Esophagus squamous epithelium (tissue), 4 donors: ENCODE measurements at regions not wholly inside any gene's neighbourhood (a gene's known extent, or its start where the extent isn't known, plus 50 kb on each side); places are given as distances from the start of the nearest gene placed in this dataset.

Experiments
- CTCF ChIP-seq, 6 experiments: fragments of 450-650 bp in 4 of 6; fragments of 200-600 bp in 2 of 6; sonication (generic) in 2 of 6; IDR thresholded peaks; one replicate each; pipeline ENCODE4 v1.5.1; 2016 to 2019; ENCODE audit warnings: antibody characterized with exemption in 6 of 6, mild to moderate bottlenecking in 4 of 6, moderate library complexity in 4 of 6
- POLR2A ChIP-seq, 4 donors: fragments of 450-650 bp; IDR thresholded peaks; one replicate each; pipeline ENCODE4 v1.6.1; 2017; ENCODE audit warnings: antibody characterized with exemption in 4 of 4, mild to moderate bottlenecking in 4 of 4, moderate library complexity in 3 of 4

- TF ChIP-seq POLR2A (IDR thresholded peaks at IDR 0.05) (no peak), CTCF (IDR thresholded peaks at IDR 0.05) (no peak)
These were observed 325.5 kb upstream of the RTL1 start for GRCh38 chr14:101228949-101229541.
